A549 (cell line): ENCODE measurements at regions not wholly inside any gene's neighbourhood (a gene's known extent, or its start where the extent isn't known, plus 50 kb on each side); places are given as distances from the start of the nearest gene placed in this dataset.

Experiments used
- BHLHE40 ChIP-seq: IDR thresholded peaks from 2 replicates; pipeline ENCODE4 v1.6.1; 2012; ENCODE audit warnings: low read depth, low read length, inconsistent platforms
- CHD2 ChIP-seq: fragments of 150-350 bp; IDR thresholded peaks from 2 replicates; pipeline ENCODE4 v1.6.1; 2014; ENCODE audit warnings: low read length; ENCODE audit not compliant: partially characterized antibody
- ESRRA ChIP-seq: fragments of 150-350 bp; IDR thresholded peaks from 2 replicates; pipeline ENCODE4 v1.6.1; 2014; ENCODE audit warnings: mild to moderate bottlenecking, low read length, borderline replicate concordance
- FOSB ChIP-seq: fragments of 250-450 bp; sonication (Bioruptor Pico); IDR thresholded peaks from 2 replicates; pipeline ENCODE4 v1.5.0; 2020; ENCODE audit warnings: mild to moderate bottlenecking, moderate library complexity
- HDAC2 ChIP-seq: fragments of 200-600 bp; sonication (generic); IDR thresholded peaks from 2 replicates; pipeline ENCODE4 v1.6.1; 2016
- JUN ChIP-seq, 2 experiments: fragments of >200 bp; sonication (Bioruptor Twin); formaldehyde crosslinking; IDR thresholded peaks; 2 replicates in 1 of 2; 3 replicates in 1 of 2; pipeline ENCODE4 v1.6.1; 2016 to 2017
- MAFK ChIP-seq: fragments of 450-650 bp; IDR thresholded peaks from 2 replicates; pipeline ENCODE4 v1.6.1; 2014; ENCODE audit not compliant: partially characterized antibody
- MAX ChIP-seq: IDR thresholded peaks from 2 replicates; pipeline ENCODE4 v1.6.1; 2012
- MYC ChIP-seq: IDR thresholded peaks from 2 replicates; pipeline ENCODE4 v1.6.1; 2012; ENCODE audit warnings: mild to moderate bottlenecking, inconsistent platforms, low read length, improper control_type of control experiment, borderline replicate concordance
- TF ChIP-seq, protein P1 (sequence below): fragments of >200 bp; sonication (Bioruptor Twin); formaldehyde crosslinking; IDR thresholded peaks from 3 replicates; pipeline ENCODE4 v1.5.1; 2016

GRCh38 chr6:168192195-168192900 lies 113.3 kb upstream of the FRMD1 start:
- TF ChIP-seq MYC (no peak), HDAC2 (no peak), BHLHE40 (no peak), FOSB (CRISPR knock-in tag) (no peak), MAFK (no peak), JUN (IDR thresholded peaks at IDR 0.05) (no peak), ESRRA (no peak), MAX (no peak), CHD2 (no peak)
- TF ChIP-seq, protein P1, sequence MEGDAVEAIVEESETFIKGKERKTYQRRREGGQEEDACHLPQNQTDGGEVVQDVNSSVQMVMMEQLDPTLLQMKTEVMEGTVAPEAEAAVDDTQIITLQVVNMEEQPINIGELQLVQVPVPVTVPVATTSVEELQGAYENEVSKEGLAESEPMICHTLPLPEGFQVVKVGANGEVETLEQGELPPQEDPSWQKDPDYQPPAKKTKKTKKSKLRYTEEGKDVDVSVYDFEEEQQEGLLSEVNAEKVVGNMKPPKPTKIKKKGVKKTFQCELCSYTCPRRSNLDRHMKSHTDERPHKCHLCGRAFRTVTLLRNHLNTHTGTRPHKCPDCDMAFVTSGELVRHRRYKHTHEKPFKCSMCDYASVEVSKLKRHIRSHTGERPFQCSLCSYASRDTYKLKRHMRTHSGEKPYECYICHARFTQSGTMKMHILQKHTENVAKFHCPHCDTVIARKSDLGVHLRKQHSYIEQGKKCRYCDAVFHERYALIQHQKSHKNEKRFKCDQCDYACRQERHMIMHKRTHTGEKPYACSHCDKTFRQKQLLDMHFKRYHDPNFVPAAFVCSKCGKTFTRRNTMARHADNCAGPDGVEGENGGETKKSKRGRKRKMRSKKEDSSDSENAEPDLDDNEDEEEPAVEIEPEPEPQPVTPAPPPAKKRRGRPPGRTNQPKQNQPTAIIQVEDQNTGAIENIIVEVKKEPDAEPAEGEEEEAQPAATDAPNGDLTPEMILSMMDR: no peak
